SH-SY5Y (cell line): ENCODE measurements at regions not wholly inside any gene's neighbourhood (a gene's known extent, or its start where the extent isn't known, plus 50 kb on each side); places are given as distances from the start of the nearest gene placed in this dataset.

Experiments
- GATA2 ChIP-seq: IDR thresholded peaks from 2 replicates; pipeline ENCODE4 v1.6.1; 2011; ENCODE audit warnings: mild to moderate bottlenecking, low read depth, low read length
- GATA3 ChIP-seq: IDR thresholded peaks from 2 replicates; pipeline ENCODE4 v1.6.1; 2011; ENCODE audit warnings: low read depth, mild to moderate bottlenecking, low read length, moderate library complexity

GRCh38 chr9:20009606-20010005, 220.8 kb upstream of the SLC24A2 start:
- no peak for TF ChIP-seq GATA2
- TF ChIP-seq GATA3: no peak

GRCh38 chr9:20002011-20002410, 213.2 kb upstream of the SLC24A2 start:
- no peak for TF ChIP-seq GATA2
- no peak for TF ChIP-seq GATA3

- no peak for TF ChIP-seq GATA2
- TF ChIP-seq GATA3: no peak
Observed at GRCh38 chr9:20001058-20001457, 212.2 kb upstream of the SLC24A2 start.

- TF ChIP-seq GATA3 (no peak), GATA2 (no peak)
Observed at GRCh38 chr9:19999491-20000057, 210.7 kb upstream of the SLC24A2 start.

- TF ChIP-seq GATA2 (no peak), GATA3 (no peak)
Observed at GRCh38 chr9:19998823-19999455, 210.1 kb upstream of the SLC24A2 start.

- TF ChIP-seq GATA3 (no peak), GATA2 (no peak)
Observed at GRCh38 chr9:19998153-19998552, 209.3 kb upstream of the SLC24A2 start.

GRCh38 chr9:19995619-19996018, 206.8 kb upstream of the SLC24A2 start:
- TF ChIP-seq GATA2 (no peak), GATA3 (no peak)

- TF ChIP-seq GATA3 (no peak), GATA2 (no peak)
Observed at GRCh38 chr9:19994296-19994695, 205.5 kb upstream of the SLC24A2 start.

GRCh38 chr9:19992556-19992955, 203.7 kb upstream of the SLC24A2 start:
- TF ChIP-seq GATA2 (no peak), GATA3 (no peak)

- TF ChIP-seq GATA3 (no peak), GATA2 (no peak)
Observed at GRCh38 chr9:19989213-19989612, 200.4 kb upstream of the SLC24A2 start.

- TF ChIP-seq GATA2 (no peak), GATA3 (no peak)
Observed at GRCh38 chr9:19988281-19988680, 199.4 kb upstream of the SLC24A2 start.

- TF ChIP-seq GATA3 (no peak), GATA2 (no peak)
Observed at GRCh38 chr9:19985081-19985480, 196.2 kb upstream of the SLC24A2 start.

GRCh38 chr9:19976226-19976625, 187.4 kb upstream of the SLC24A2 start:
- TF ChIP-seq GATA3: no peak
- TF ChIP-seq GATA2: no peak

GRCh38 chr9:19975499-19975898, 186.7 kb upstream of the SLC24A2 start:
- TF ChIP-seq GATA2: no peak
- no peak for TF ChIP-seq GATA3

GRCh38 chr9:19969721-19970120, 180.9 kb upstream of the SLC24A2 start:
- no peak for TF ChIP-seq GATA2
- TF ChIP-seq GATA3: no peak

GRCh38 chr9:19967888-19968459, 179.1 kb upstream of the SLC24A2 start:
- TF ChIP-seq GATA2 (no peak), GATA3 (no peak)
